ENCODE measurements at regions not wholly inside any gene's neighbourhood (a gene's known extent, or its start where the extent isn't known, plus 50 kb on each side); places are given as distances from the start of the nearest gene placed in this dataset.

- no peak for DNase-seq
- H3K4me1 ChIP-seq, result no peaks in the 10 kb centered on the region
- intact Hi-C loops (cut with DNase I), result no loop called here
- no peaks in the 10 kb centered on the region for H3K36me3 ChIP-seq
- H3K4me3 ChIP-seq, result no peak overlapping the region
- whole genome bisulfite sequencing (ENCODE audit: insufficient coverage, low coverage, low lambda C conversion rate, missing lambda C conversion rate), result 76% methylated on average over 4 of the region's 5 CpGs
- H3K27me3 ChIP-seq, result no peaks in the 10 kb centered on the region
- no peaks in the 10 kb centered on the region for H3K9me3 ChIP-seq
- no peak for ATAC-seq
- no peak for TF ChIP-seq POLR2A (IDR thresholded peaks at IDR 0.05)
- TF ChIP-seq, protein P1, sequence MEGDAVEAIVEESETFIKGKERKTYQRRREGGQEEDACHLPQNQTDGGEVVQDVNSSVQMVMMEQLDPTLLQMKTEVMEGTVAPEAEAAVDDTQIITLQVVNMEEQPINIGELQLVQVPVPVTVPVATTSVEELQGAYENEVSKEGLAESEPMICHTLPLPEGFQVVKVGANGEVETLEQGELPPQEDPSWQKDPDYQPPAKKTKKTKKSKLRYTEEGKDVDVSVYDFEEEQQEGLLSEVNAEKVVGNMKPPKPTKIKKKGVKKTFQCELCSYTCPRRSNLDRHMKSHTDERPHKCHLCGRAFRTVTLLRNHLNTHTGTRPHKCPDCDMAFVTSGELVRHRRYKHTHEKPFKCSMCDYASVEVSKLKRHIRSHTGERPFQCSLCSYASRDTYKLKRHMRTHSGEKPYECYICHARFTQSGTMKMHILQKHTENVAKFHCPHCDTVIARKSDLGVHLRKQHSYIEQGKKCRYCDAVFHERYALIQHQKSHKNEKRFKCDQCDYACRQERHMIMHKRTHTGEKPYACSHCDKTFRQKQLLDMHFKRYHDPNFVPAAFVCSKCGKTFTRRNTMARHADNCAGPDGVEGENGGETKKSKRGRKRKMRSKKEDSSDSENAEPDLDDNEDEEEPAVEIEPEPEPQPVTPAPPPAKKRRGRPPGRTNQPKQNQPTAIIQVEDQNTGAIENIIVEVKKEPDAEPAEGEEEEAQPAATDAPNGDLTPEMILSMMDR (IDR thresholded peaks at IDR 0.05), result no peak
- no peak overlapping the region for H3K27ac ChIP-seq
Measured at GRCh38 chr14:94966344-94966743, 191.0 kb downstream of the DICER1 start.

GRCh38 chr14:94965551-94966313 lies 191.6 kb downstream of the DICER1 start:
- TF ChIP-seq, protein P1 (IDR thresholded peaks at IDR 0.05), result no peak
- TF ChIP-seq POLR2A (IDR thresholded peaks at IDR 0.05), result no peak
- no peaks in the 10 kb centered on the region for H3K27me3 ChIP-seq
- H3K27ac ChIP-seq, result no peak overlapping the region
- no peaks in the 10 kb centered on the region for H3K9me3 ChIP-seq
- H3K4me3 ChIP-seq, result no peak overlapping the region
- ATAC-seq (no peak), DNase-seq (no peak)
- H3K36me3 ChIP-seq, result no peaks in the 10 kb centered on the region
- H3K4me1 ChIP-seq, result no peaks in the 10 kb centered on the region
- intact Hi-C loops (cut with DNase I), result no loop called here
- 74% methylated on average over 8 of the region's 8 CpGs for WGBS (ENCODE audit: insufficient coverage, low coverage, low lambda C conversion rate, missing lambda C conversion rate)

- TF ChIP-seq POLR2A (IDR thresholded peaks at IDR 0.05), result no peak
- TF ChIP-seq, protein P1 (IDR thresholded peaks at IDR 0.05), result no peak
- Histone ChIP-seq H3K27ac (no peak overlapping the region), H3K9me3 (no peaks in the 10 kb centered on the region), H3K4me3 (no peak overlapping the region), H3K27me3 (no peaks in the 10 kb centered on the region), H3K36me3 (no peaks in the 10 kb centered on the region), H3K4me1 (no peaks in the 10 kb centered on the region)
- DNase-seq (no peak), ATAC-seq (no peak)
- intact Hi-C loops (cut with DNase I), result no loop called here
- WGBS (ENCODE audit: insufficient coverage, low coverage, low lambda C conversion rate, missing lambda C conversion rate), result 100% methylated on average over 3 of the region's 7 CpGs
Measured at GRCh38 chr14:94964931-94965330, 192.4 kb downstream of the DICER1 start.

DNA sequence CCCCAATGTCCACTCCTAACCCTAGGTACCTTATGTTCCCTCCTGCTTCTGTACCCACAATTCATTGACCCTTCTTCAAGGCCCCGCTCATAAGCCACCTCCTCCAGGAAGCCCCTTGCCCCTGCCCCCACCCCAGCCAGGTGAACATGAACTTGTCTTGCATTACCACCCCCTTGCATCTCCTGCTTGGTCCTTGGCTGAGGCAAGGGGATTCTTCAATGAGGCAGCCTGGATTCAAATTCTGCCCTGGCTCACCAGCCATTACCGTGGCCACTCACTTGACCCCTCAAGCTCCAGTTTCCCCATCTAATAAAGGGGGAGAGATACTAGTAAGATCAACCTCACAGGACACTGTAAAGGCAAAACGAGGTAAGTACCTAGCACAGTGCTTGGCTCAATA lies 193.1 kb downstream of the DICER1 start:
- H3K4me3 ChIP-seq, result no peak overlapping the region
- no peaks in the 10 kb centered on the region for H3K36me3 ChIP-seq
- intact Hi-C loops (cut with DNase I), result no loop called here
- H3K27me3 ChIP-seq, result no peaks in the 10 kb centered on the region
- H3K9me3 ChIP-seq, result no peaks in the 10 kb centered on the region
- 57% methylated on average over 1 of the region's 3 CpGs for WGBS (ENCODE audit: insufficient coverage, low coverage, low lambda C conversion rate, missing lambda C conversion rate)
- H3K27ac ChIP-seq, result no peak overlapping the region
- ATAC-seq (no peak), DNase-seq (no peak)
- H3K4me1 ChIP-seq, result no peaks in the 10 kb centered on the region
- no peak for TF ChIP-seq POLR2A (IDR thresholded peaks at IDR 0.05)
- TF ChIP-seq, protein P1 (IDR thresholded peaks at IDR 0.05), result no peak

All from right lobe of liver (tissue), 6 donors.